Breast epithelium (tissue), 3 donors: ENCODE measurements at regions not wholly inside any gene's neighbourhood (a gene's known extent, or its start where the extent isn't known, plus 50 kb on each side); places are given as distances from the start of the nearest gene placed in this dataset.

Source experiments
- CTCF ChIP-seq, 3 donors: fragments of 450-650 bp; IDR thresholded peaks; one replicate each; pipeline ENCODE4 v1.5.1; 2016 to 2017; ENCODE audit warnings: antibody characterized with exemption in 3 of 3, mild to moderate bottlenecking in 3 of 3, moderate library complexity in 3 of 3
- POLR2A ChIP-seq: fragments of 450-650 bp; IDR thresholded peaks from one replicate; pipeline ENCODE4 v1.6.1; 2016; ENCODE audit warnings: antibody characterized with exemption, mild to moderate bottlenecking, moderate library complexity
- POLR2AphosphoS5 ChIP-seq, 3 donors: sonication (generic); formaldehyde crosslinking; IDR thresholded peaks; one replicate each; pipeline ENCODE4 v1.6.1; 2017; ENCODE audit warnings: antibody characterized with exemption in 3 of 3

GRCh38 chr2:3001615-3002560 lies 375.7 kb downstream of the EIPR1 start:
- TF ChIP-seq CTCF (IDR thresholded peaks at IDR 0.05), result no peak
- TF ChIP-seq POLR2AphosphoS5 (IDR thresholded peaks at IDR 0.05), result no peak
- TF ChIP-seq POLR2A, result no peak
